Transverse colon (tissue), 4 donors: ENCODE measurements at regions not wholly inside any gene's neighbourhood (a gene's known extent, or its start where the extent isn't known, plus 50 kb on each side); places are given as distances from the start of the nearest gene placed in this dataset.
"Not testable (repeated sequence)": the region's sequence is repeated elsewhere in the genome, so short reads cannot be mapped to it uniquely, and the experiment has no call there.

Source experiments
- DNase-seq: peaks from one replicate; pipeline ENCODE4 v3.0.0-alpha.2; 2019
- H3K27ac ChIP-seq, 4 donors: fragments of 200-600 bp; sonication (generic); 2 replicates each; pipeline ENCODE4 v1.5.1; 2016 to 2018; ENCODE audit warnings: inconsistent platforms in 4 of 4
- H3K27me3 ChIP-seq: fragments of 200-600 bp; sonication (generic); 2 replicates; pipeline ENCODE4 v1.5.1; 2017; ENCODE audit warnings: inconsistent platforms
- H3K36me3 ChIP-seq, 4 donors: fragments of 200-600 bp; sonication (generic); 2 replicates each; pipeline ENCODE4 v1.5.1; 2017 to 2019; ENCODE audit warnings: inconsistent platforms in 4 of 4
- H3K4me1 ChIP-seq, 4 donors: fragments of 200-600 bp; sonication (generic); 2 replicates each; pipeline ENCODE4 v1.5.1; 2017 to 2020; ENCODE audit warnings: inconsistent platforms in 4 of 4
- H3K4me3 ChIP-seq, 4 donors: fragments of 200-600 bp; sonication (generic); 1 replicate in 1 of 4; 2 replicates in 3 of 4; pipeline versions ENCODE4 v1.5.1 to v1.6.1; 2017 to 2019; ENCODE audit warnings: inconsistent platforms in 4 of 4
- H3K9me3 ChIP-seq, 2 donors: fragments of 200-600 bp; sonication (generic); 2 replicates each; pipeline ENCODE4 v1.5.1; 2017 to 2019; ENCODE audit warnings: inconsistent platforms in 2 of 2
- CTCF ChIP-seq, 5 experiments: fragments of 200-600 bp in 3 of 5; fragments of 450-650 bp in 2 of 5; sonication (generic) in 3 of 5; IDR thresholded peaks; 1 replicate in 2 of 5; 2 replicates in 3 of 5; pipeline ENCODE4 v1.5.1; 2016 to 2017; ENCODE audit warnings: antibody characterized with exemption in 5 of 5, inconsistent platforms in 3 of 5, mild to moderate bottlenecking in 2 of 5, moderate library complexity in 1 of 5
- EP300 ChIP-seq: sonication (generic); formaldehyde crosslinking; IDR thresholded peaks from one replicate; pipeline ENCODE4 v1.6.1; 2017; ENCODE audit warnings: antibody characterized with exemption, low read depth
- POLR2A ChIP-seq: fragments of 450-650 bp; IDR thresholded peaks from one replicate; pipeline ENCODE4 v1.6.1; 2016; ENCODE audit warnings: antibody characterized with exemption, mild to moderate bottlenecking, moderate library complexity
- POLR2AphosphoS5 ChIP-seq, 3 donors: sonication (generic); formaldehyde crosslinking; IDR thresholded peaks; one replicate each; pipeline ENCODE4 v1.6.1; 2016; ENCODE audit warnings: antibody characterized with exemption in 3 of 3
- WGBS, 2 donors: methylation state at CpG; one replicate each; pipeline ENCODE4 v1.1.5; 2018; ENCODE audit warnings: low coverage in 1 of 2; 5-methylcytosine and 5-hydroxymethylcytosine counted together
- in situ Hi-C, 4 donors: fragments of 200-750 bp; cut with MboI; loops; one replicate each; pipeline versions ENCODE4 v1.15.0 to v1.15.1; 2017; ENCODE audit warnings: low sequenced_read_pairs in 3 of 4, low pct_ligation_motif_present in 1 of 4, low pct_unique_long_range_greater_than_20kb in 1 of 4
- intact Hi-C: fragments of 100-400 bp; cut with DNase I; formaldehyde crosslinking; loops from one replicate; pipeline ENCODE4 v1.15.1; 2023; ENCODE audit warnings: low total_unique reads

GRCh38 chr5:169384661-169385060 lies 83.7 kb upstream of the SLIT3 start:
- Histone ChIP-seq H3K4me3 (no peak overlapping the region), H3K36me3 (no peaks in the 10 kb centered on the region), H3K27ac (no peak overlapping the region), H3K4me1 (no peaks in the 10 kb centered on the region), H3K27me3 (no peaks in the 10 kb centered on the region), H3K9me3 (no peaks in the 10 kb centered on the region)
- in situ Hi-C loops (no loop called here), intact Hi-C loops (no loop called here)
- no peak for DNase-seq
- TF ChIP-seq POLR2A, result no peak
- TF ChIP-seq EP300, result no peak
- no peak for TF ChIP-seq POLR2AphosphoS5 (IDR thresholded peaks at IDR 0.05)
- no peak for TF ChIP-seq CTCF (IDR thresholded peaks at IDR 0.05)
- WGBS, 2 donors, result 44 to 57% methylated on average over 3 to 5 of the region's 5 CpGs

- in situ Hi-C loops, result no loop called here
- no peak for TF ChIP-seq POLR2A
- no peak for TF ChIP-seq EP300
- TF ChIP-seq CTCF (IDR thresholded peaks at IDR 0.05), result no peak
- TF ChIP-seq POLR2AphosphoS5 (IDR thresholded peaks at IDR 0.05), result no peak
These were observed 73.8 kb upstream of the SLIT3 start for GRCh38 chr5:169374761-169375160.

GRCh38 chr5:169374111-169374510 lies 73.2 kb upstream of the SLIT3 start:
- no peaks in the 10 kb centered on the region for H3K27me3 ChIP-seq
- H3K4me3 ChIP-seq, result no peak overlapping the region
- intact Hi-C loops, result no loop called here
- H3K27ac ChIP-seq, result no peak overlapping the region
- WGBS, 2 donors, result 76% methylated on average over 10 of the region's 10 CpGs; no CpG with 5 or more reads in 1 of the 2 donors
- in situ Hi-C loops, result no loop called here
- no peak for DNase-seq
- no peaks in the 10 kb centered on the region for H3K9me3 ChIP-seq
- no peaks in the 10 kb centered on the region for H3K36me3 ChIP-seq
- no peak for TF ChIP-seq CTCF (IDR thresholded peaks at IDR 0.05)
- no peak for TF ChIP-seq EP300
- no peak for TF ChIP-seq POLR2A
- no peak for TF ChIP-seq POLR2AphosphoS5 (IDR thresholded peaks at IDR 0.05)
- no peaks in the 10 kb centered on the region for H3K4me1 ChIP-seq

More at GRCh38 chr5:169374761-169375160, 73.8 kb upstream of the SLIT3 start:
- Histone ChIP-seq H3K4me3 (no peak overlapping the region), H3K4me1 (no peaks in the 10 kb centered on the region), H3K27ac (no peak overlapping the region), H3K27me3 (no peaks in the 10 kb centered on the region), H3K36me3 (no peaks in the 10 kb centered on the region), H3K9me3 (no peaks in the 10 kb centered on the region)
- WGBS, 2 donors, result 20 to 60% methylated on average over 1 to 2 of the region's 2 CpGs
- intact Hi-C loops, result no loop called here
- no peak for DNase-seq

- H3K4me1 ChIP-seq, DNase-seq, H3K4me3 ChIP-seq, H3K9me3 ChIP-seq, H3K27ac ChIP-seq, H3K36me3 ChIP-seq, H3K27me3 ChIP-seq, intact Hi-C loops, in situ Hi-C loops: not testable (repeated sequence)
- WGBS, 2 donors, result 86 to 92% methylated on average over 2 of the region's 2 CpGs
These were observed 70.9 kb upstream of the SLIT3 start for GRCh38 chr5:169371801-169372200.

- no peak for DNase-seq
- TF ChIP-seq POLR2AphosphoS5 (IDR thresholded peaks at IDR 0.05) (no peak), CTCF (IDR thresholded peaks at IDR 0.05) (no peak), EP300 (no peak), POLR2A (no peak)
- no peaks in the 10 kb centered on the region for H3K9me3 ChIP-seq
- 68 to 69% methylated on average over 3 of the region's 3 CpGs for WGBS, 2 donors
- no peaks in the 10 kb centered on the region for H3K4me1 ChIP-seq
- no peak overlapping the region for H3K4me3 ChIP-seq
- H3K27ac ChIP-seq, result no peak overlapping the region
- intact Hi-C loops (no loop called here), in situ Hi-C loops (no loop called here)
- H3K27me3 ChIP-seq, result no peaks in the 10 kb centered on the region
- H3K36me3 ChIP-seq, result no peaks in the 10 kb centered on the region
These were observed 68.2 kb upstream of the SLIT3 start for GRCh38 chr5:169369130-169369529.
